K562 (cell line): ENCODE measurements at regions not wholly inside any gene's neighbourhood (a gene's known extent, or its start where the extent isn't known, plus 50 kb on each side); places are given as distances from the start of the nearest gene placed in this dataset.

Experiments used
- ATAC-seq: fragments of 200-7000 bp; cut with Tn5 transposase; 3 replicates; pipeline ENCODE4 v1.9.1; 2020; ENCODE audit warnings: moderate library complexity
- BruUV-seq: library from RNA; stranded (reverse); fragments of 400-500 nt; replicated peaks from 2 replicates; lab custom pipeline; 2021; lab: Mats Ljungman, UMichigan
- CTCF ChIA-PET: fragments of 300-600 bp; formaldehyde crosslinking; extraction: SDS; loops from one replicate; lab custom pipeline; 2021; ENCODE audit warnings: low intra/inter-chr PET ratio; lab: Yijun Ruan, JAX
- POLR2A ChIA-PET: fragments of 300-600, 350-650 bp; sonication (Branson Sonifier 250); formaldehyde crosslinking; extraction: SDS; loops from one replicate; lab custom pipeline; 2021; ENCODE audit warnings: antibody characterized with exemption, inconsistent platforms; lab: Yijun Ruan, JAX
- DNase-seq, 4 experiments: peaks; one replicate each; pipeline versions ENCODE4 v3.0.0 to v3.0.0-alpha.2; 2011 to 2018; ENCODE audit warnings: low spot score in 3 of 4, mixed read lengths in 3 of 4; ENCODE audit errors: extremely low read depth in 1 of 4
- FAIRE-seq: peaks from 2 replicates; lab custom pipeline; 2011; peaks lifted over from hg19 to GRCh38; lab: Jason Lieb, UNC
- H2AFZ ChIP-seq: 2 replicates; pipeline ENCODE4 v1.6.0; 2011; ENCODE audit warnings: low read depth, low read length, control low read depth, inconsistent platforms
- H3K27ac ChIP-seq: fragments of 200-600 bp; 3 replicates; pipeline ENCODE4 v1.8.0; 2011; ENCODE audit warnings: low read depth, mild to moderate bottlenecking, control low read depth, inconsistent platforms, low read length, moderate library complexity, mixed read lengths; ENCODE audit errors: extremely low read depth
- H3K27me3 ChIP-seq, 2 experiments: fragments of 300-600 bp in 1 of 2; 2 replicates in 1 of 2; 3 replicates in 1 of 2; pipeline versions ENCODE4 v1.6.0 to v1.8.0; 2011; ENCODE audit warnings: inconsistent platforms in 2 of 2, low read length in 2 of 2, mild to moderate bottlenecking in 1 of 2, mixed read lengths in 1 of 2, moderate library complexity in 1 of 2; ENCODE audit not compliant: control insufficient read depth in 2 of 2, insufficient read depth in 2 of 2
- H3K36me3 ChIP-seq: fragments of 300-600 bp; 3 replicates; pipeline ENCODE4 v1.8.0; 2011; ENCODE audit warnings: mild to moderate bottlenecking, low read length, inconsistent platforms; ENCODE audit not compliant: control insufficient read depth, insufficient read depth
- H3K4me1 ChIP-seq, 2 experiments: fragments of 200-600 bp in 1 of 2; replicated peaks in 1 of 2; 2 replicates in 1 of 2; 3 replicates in 1 of 2; pipeline versions ENCODE4 v1.5.1 to v1.8.0; 2011; ENCODE audit warnings: inconsistent platforms in 2 of 2, low read length in 2 of 2, mild to moderate bottlenecking in 1 of 2, mixed read lengths in 1 of 2, moderate library complexity in 1 of 2; ENCODE audit not compliant: control insufficient read depth in 2 of 2, insufficient read depth in 2 of 2
- H3K4me2 ChIP-seq: 2 replicates; pipeline ENCODE4 v1.6.1; 2011; ENCODE audit warnings: low read length, control low read depth, inconsistent platforms, mixed read lengths; ENCODE audit not compliant: insufficient read depth
- H3K4me3 ChIP-seq: fragments of 200-600 bp; sonication (generic), shearing (Covaris generic); 2 replicates; pipeline ENCODE4 v1.5.1; 2016; ENCODE audit warnings: control low read depth, inconsistent platforms
- H3K79me2 ChIP-seq: fragments of 200-600 bp; 3 replicates; pipeline ENCODE4 v1.8.0; 2011; ENCODE audit warnings: low read length, inconsistent platforms; ENCODE audit not compliant: control insufficient read depth, insufficient read depth
- H3K9ac ChIP-seq, 2 experiments: 2 replicates each; pipeline versions ENCODE4 v1.6.0 to v1.6.1; 2011; ENCODE audit warnings: low read depth in 2 of 2, low read length in 2 of 2, control low read depth in 1 of 2, inconsistent platforms in 1 of 2, mild to moderate bottlenecking in 1 of 2, mixed read lengths in 1 of 2; ENCODE audit not compliant: insufficient read depth in 1 of 2
- H3K9me1 ChIP-seq: one replicate; pipeline ENCODE4 v1.6.0; 2011; ENCODE audit warnings: inconsistent platforms, mild to moderate bottlenecking, low read length, moderate library complexity; ENCODE audit not compliant: control insufficient read depth, insufficient read depth
- H3K9me3 ChIP-seq: replicated peaks from 2 replicates; pipeline ENCODE4 v1.5.1; 2011; ENCODE audit warnings: low read depth, low read length, inconsistent platforms; ENCODE audit not compliant: control insufficient read depth, insufficient read depth
- H4K20me1 ChIP-seq: replicated peaks from 2 replicates; pipeline ENCODE4 v1.6.1; 2011; ENCODE audit warnings: low read length, inconsistent platforms, mixed read lengths; ENCODE audit not compliant: control insufficient read depth, insufficient read depth
- ARID3B ChIP-seq: fragments of 250-450 bp; sonication (Bioruptor Pico); IDR thresholded peaks from 2 replicates; pipeline ENCODE4 v1.4.0; 2020; ENCODE audit warnings: borderline replicate concordance
- CBFA2T2 ChIP-seq: fragments of 450-650 bp; conservative IDR thresholded peaks from 2 replicates; pipeline ENCODE4 v1.6.1; 2017; ENCODE audit warnings: mild to moderate bottlenecking
- CCNT2 ChIP-seq: IDR thresholded peaks from 2 replicates; pipeline ENCODE4 v1.6.1; 2011; ENCODE audit warnings: borderline replicate concordance, low read depth, mild to moderate bottlenecking, moderate library complexity, mixed read lengths, low read length; ENCODE audit not compliant: insufficient read length; ENCODE audit errors: extremely low read depth
- FOXK1 ChIP-seq: sonication (generic); formaldehyde crosslinking; IDR thresholded peaks from 2 replicates; pipeline ENCODE4 v1.8.0; 2022; ENCODE audit warnings: missing genetic modification reagents, mild to moderate bottlenecking, borderline replicate concordance
- HDAC3 ChIP-seq: fragments of 450-650 bp; IDR thresholded peaks from 2 replicates; pipeline ENCODE4 v1.6.1; 2018; ENCODE audit warnings: borderline replicate concordance, mild to moderate bottlenecking, moderate library complexity; ENCODE audit not compliant: partially characterized antibody
- HMG20A ChIP-seq: fragments of 450-650 bp; formaldehyde crosslinking; conservative IDR thresholded peaks from 2 replicates; pipeline ENCODE4 v1.4.0; 2020; ENCODE audit warnings: mild to moderate bottlenecking, mixed read lengths
- KDM1A ChIP-seq, 2 experiments: fragments of 450-650 bp; IDR thresholded peaks; 2 replicates each; pipeline ENCODE4 v1.6.1; 2016; ENCODE audit warnings: mild to moderate bottlenecking in 2 of 2
- MAZ ChIP-seq, 2 experiments: fragments of 450-650 bp in 1 of 2; sonication (generic) in 1 of 2; formaldehyde crosslinking; IDR thresholded peaks in 1 of 2; conservative IDR thresholded peaks in 1 of 2; 2 replicates each; pipeline versions ENCODE4 v1.4.0 to v1.5.0; 2020; ENCODE audit warnings: mild to moderate bottlenecking in 1 of 2, missing genetic modification reagents in 1 of 2
- MYBL2 ChIP-seq, 2 experiments: fragments of 450-650 bp in 1 of 2; sonication (generic) in 1 of 2; formaldehyde crosslinking in 1 of 2; IDR thresholded peaks; 2 replicates each; pipeline versions ENCODE4 v1.6.1 to v1.8.1; 2017 to 2022; ENCODE audit warnings: borderline replicate concordance in 1 of 2, inconsistent platforms in 1 of 2, low read depth in 1 of 2, mild to moderate bottlenecking in 1 of 2, missing genetic modification reagents in 1 of 2, moderate library complexity in 1 of 2
- PHF21A ChIP-seq: fragments of 450-650 bp; IDR thresholded peaks from 2 replicates; pipeline ENCODE4 v1.6.1; 2017; ENCODE audit warnings: low read depth, borderline replicate concordance
- SNRNP70 ChIP-seq: fragments of 200-400 bp; formaldehyde crosslinking; optimal IDR thresholded peaks from 2 replicates; pipeline ENCODE3; 2017; ENCODE audit warnings: low read depth, low read length
- SRSF9 ChIP-seq: fragments of 200-400 bp; formaldehyde crosslinking; IDR thresholded peaks from 2 replicates; pipeline ENCODE4 v1.6.1; 2017; ENCODE audit warnings: low read depth, low read length, borderline replicate concordance
- THAP12 ChIP-seq: fragments of 250-450 bp; sonication (Bioruptor Pico); IDR thresholded peaks from 2 replicates; pipeline ENCODE4 v1.9.0; 2021; ENCODE audit warnings: mild to moderate bottlenecking, inconsistent platforms
- ZNF232 ChIP-seq: sonication (generic); formaldehyde crosslinking; IDR thresholded peaks from 2 replicates; pipeline ENCODE4 v1.8.0; 2022; ENCODE audit warnings: mild to moderate bottlenecking, missing genetic modification reagents
- ZNF507 ChIP-seq: conservative IDR thresholded peaks from 2 replicates; pipeline ENCODE4 v1.6.1; 2017; ENCODE audit warnings: missing genetic modification characterization, missing compliant biosample characterization
- ZNF561 ChIP-seq: fragments of 450-650 bp; formaldehyde crosslinking; conservative IDR thresholded peaks from 2 replicates; pipeline ENCODE4 v1.4.0; 2020; ENCODE audit warnings: mild to moderate bottlenecking, moderate library complexity
- ZNF717 ChIP-seq: fragments of 250-450 bp; sonication (Bioruptor Pico); IDR thresholded peaks from 2 replicates; pipeline ENCODE4 v1.5.0; 2021
- WGBS: fragments of 100-300 bp; shearing (Covaris generic); methylation state at CpG from one replicate; pipeline ENCODE4 v1.1.6; 2016; ENCODE audit warnings: low coverage, mixed read lengths; ENCODE audit not compliant: insufficient coverage; ENCODE audit errors: missing lambda C conversion rate; 5-methylcytosine and 5-hydroxymethylcytosine counted together
- in situ Hi-C: fragments of 300-500 bp; cut with MboI; formaldehyde crosslinking; loops from 4 replicates; pipeline ENCODE4 v1.15.0; 2018; ENCODE audit warnings: inconsistent platforms, mixed read lengths
- intact Hi-C: fragments of 100-400 bp; cut with micrococcal nuclease; formaldehyde crosslinking; loops from 2 replicates; pipeline ENCODE4 v1.14.2; 2022

GRCh38 chr6:113442040-113442439, 415.1 kb upstream of the MARCKS start:
- no peaks in the 10 kb centered on the region for H3K79me2 ChIP-seq
- H3K4me1 ChIP-seq, result no peaks in the 10 kb centered on the region
- H3K9ac ChIP-seq, result no peak overlapping the region
- ChIA-PET CTCF (no interaction called here), POLR2A (no interaction called here)
- no peak for TF ChIP-seq ZNF232 (CRISPR knock-in tag)
- TF ChIP-seq ZNF507, result no peak
- TF ChIP-seq ZNF717, result no peak
- TF ChIP-seq THAP12 (CRISPR knock-in tag), result no peak
- TF ChIP-seq HDAC3, result no peak
- TF ChIP-seq CBFA2T2, result no peak
- no peak for TF ChIP-seq ARID3B (CRISPR knock-in tag)
- TF ChIP-seq CCNT2, result no peak
- TF ChIP-seq FOXK1 (CRISPR knock-in tag), result no peak
- no peak for TF ChIP-seq KDM1A (IDR thresholded peaks at IDR 0.05)
- TF ChIP-seq MAZ (CRISPR knock-in tag; conservative IDR thresholded peaks at IDR 0.05 in 1 of 2, IDR thresholded peaks at IDR 0.05 in 1 of 2), result no peak
- no peak for TF ChIP-seq MYBL2 (IDR thresholded peaks at IDR 0.05; ENCODE audit: low read depth)
- TF ChIP-seq MYBL2 (CRISPR knock-in tag; IDR thresholded peaks at IDR 0.05; ENCODE audit: borderline replicate concordance), result no peak
- no peak for TF ChIP-seq HMG20A (CRISPR knock-in tag)
- TF ChIP-seq SNRNP70, result no peak
- no peak for TF ChIP-seq SRSF9
- no peak for TF ChIP-seq PHF21A
- no peak for TF ChIP-seq ZNF561 (CRISPR knock-in tag)
- DNase-seq (no peak), ATAC-seq (no peak), FAIRE-seq (no peak)
- no peak overlapping the region for H3K27ac ChIP-seq
- in situ Hi-C loops (no loop called here), intact Hi-C loops (no loop called here)
- H3K4me2 ChIP-seq, result no peak overlapping the region
- no peak overlapping the region for H2AFZ ChIP-seq
- no TSS peak for BruUV-seq
- no peaks in the 10 kb centered on the region for H4K20me1 ChIP-seq
- H3K9me1 ChIP-seq, result no peaks in the 10 kb centered on the region
- no peak overlapping the region for H3K4me3 ChIP-seq
- 0% methylated on average over 1 of the region's 1 CpG for WGBS
- no peaks in the 10 kb centered on the region for H3K27me3 ChIP-seq
- H3K36me3 ChIP-seq, result no peaks in the 10 kb centered on the region
- H3K9me3 ChIP-seq, result no peaks in the 10 kb centered on the region
